OCI-LY7 (cell line): ENCODE measurements at regions not wholly inside any gene's neighbourhood (a gene's known extent, or its start where the extent isn't known, plus 50 kb on each side); places are given as distances from the start of the nearest gene placed in this dataset.
A peak's percentile ranks its signal among the peaks of the same experiment; 100 is the strongest.

Experiments
- BruUV-seq: library from RNA; stranded (reverse); fragments of 400-500 nt; replicated peaks from 2 replicates; lab custom pipeline; 2021; lab: Mats Ljungman, UMichigan
- CTCF ChIA-PET: fragments of 300-600 bp; sonication (Branson Sonifier 250); formaldehyde crosslinking; loops from one replicate; lab custom pipeline; 2022; ENCODE audit warnings: antibody characterized with exemption; ENCODE audit not compliant: unreplicated experiment; lab: Charles Lee
- POLR2A ChIA-PET: fragments of 300-600 bp; sonication (Branson Sonifier 250); formaldehyde crosslinking; loops from one replicate; lab custom pipeline; 2022; ENCODE audit warnings: antibody characterized with exemption; lab: Charles Lee
- DNase-seq: peaks from one replicate; pipeline ENCODE4 v3.0.0-alpha.2; 2015; ENCODE audit warnings: low spot score
- H2AFZ ChIP-seq: fragments of 200-600 bp; sonication (generic), shearing (Covaris generic); 2 replicates; pipeline ENCODE4 v1.6.1; 2014; ENCODE audit warnings: mild to moderate bottlenecking, antibody characterized with exemption, low read length, moderate library complexity
- H3K27ac ChIP-seq: fragments of 200-600 bp; sonication (generic); 2 replicates; pipeline ENCODE4 v1.5.1; 2014; ENCODE audit warnings: mixed run types, low read depth, mild to moderate bottlenecking, moderate library complexity, low read length, inconsistent platforms; ENCODE audit not compliant: poor library complexity, severe bottlenecking
- H3K36me3 ChIP-seq: fragments of 200-600 bp; sonication (generic); 2 replicates; pipeline ENCODE4 v1.6.1; 2014; ENCODE audit warnings: mild to moderate bottlenecking, antibody characterized with exemption, low read length, moderate library complexity, mixed read lengths; ENCODE audit not compliant: insufficient read depth
- H3K4me1 ChIP-seq: fragments of 200-600 bp; sonication (generic); 2 replicates; pipeline ENCODE4 v1.5.1; 2014; ENCODE audit warnings: mild to moderate bottlenecking, low read length; ENCODE audit not compliant: insufficient read depth, poor library complexity, severe bottlenecking
- H3K4me2 ChIP-seq: fragments of 200-600 bp; sonication (generic); 2 replicates; pipeline ENCODE4 v1.6.1; 2014; ENCODE audit warnings: mild to moderate bottlenecking, low read length
- H3K4me3 ChIP-seq: fragments of 200-600 bp; sonication (generic); 2 replicates; pipeline ENCODE4 v1.5.1; 2014; ENCODE audit warnings: mild to moderate bottlenecking, low read depth, low read length; ENCODE audit not compliant: poor library complexity, severe bottlenecking
- H3K79me2 ChIP-seq: fragments of 200-600 bp; sonication (generic); 2 replicates; pipeline ENCODE4 v1.6.1; 2016; ENCODE audit warnings: low read depth, mild to moderate bottlenecking, low read length, moderate library complexity, mixed read lengths; ENCODE audit not compliant: insufficient read depth
- H3K9me2 ChIP-seq: fragments of 200-600 bp; sonication (generic); 2 replicates; pipeline ENCODE4 v1.6.1; 2016; ENCODE audit warnings: mild to moderate bottlenecking, low read length, mixed read lengths; ENCODE audit not compliant: insufficient read depth
- H3K9me3 ChIP-seq: fragments of 200-600 bp; sonication (generic); 2 replicates; pipeline ENCODE4 v1.6.1; 2014; ENCODE audit warnings: mild to moderate bottlenecking, mixed run types, low read length, mixed read lengths
- H4K20me1 ChIP-seq: fragments of 200-600 bp; sonication (generic); 2 replicates; pipeline ENCODE4 v1.6.1; 2014; ENCODE audit warnings: mild to moderate bottlenecking, antibody characterized with exemption, low read length, moderate library complexity, mixed read lengths; ENCODE audit not compliant: insufficient read depth
- CTCF ChIP-seq: fragments of 200-600 bp; sonication (generic); conservative IDR thresholded peaks from 2 replicates; pipeline ENCODE4 v1.5.1; 2014; ENCODE audit warnings: mild to moderate bottlenecking, antibody characterized with exemption, low read length, moderate library complexity, mixed read lengths
- EZH2phosphoT487 ChIP-seq: fragments of 200-600 bp; sonication (generic); IDR thresholded peaks from 2 replicates; pipeline ENCODE4 v1.6.1; 2018; ENCODE audit warnings: low read depth, borderline replicate concordance, mild to moderate bottlenecking, mixed run types, antibody characterized with exemption, low read length, moderate library complexity, mixed read lengths
- intact Hi-C: fragments of 100-400 bp; cut with micrococcal nuclease; formaldehyde crosslinking; loops from one replicate; pipeline ENCODE4 v1.10.0; 2022; ENCODE audit not compliant: unreplicated experiment

GRCh38 chr2:67825476-67825875, 237.3 kb downstream of the C1D start:
- no TSS peak for BruUV-seq
- Histone ChIP-seq H3K36me3 (no peaks in the 10 kb centered on the region), H4K20me1 (no peaks in the 10 kb centered on the region), H2AFZ (peak overlapping the region; percentile 46; the same call in 1 of the 2 replicates), H3K4me2 (peak overlapping the region; percentile 39), H3K27ac (no peak overlapping the region), H3K9me3 (no peaks in the 10 kb centered on the region), H3K9me2 (no peaks in the 10 kb centered on the region), H3K4me3 (no peak overlapping the region), H3K79me2 (no peaks in the 10 kb centered on the region), H3K4me1 (peaks cover 17% of the 10 kb centered on the region)
- peak; percentile 58 for DNase-seq
- ChIA-PET CTCF (no interaction called here), POLR2A (interaction anchor here (0.5 to 1.3 kb wide), 4 partner anchors 161 to 827 kb away, joined by 4 to 5 read pairs (median 4); no protein-coding TSS in a partner anchor)
- no peak for TF ChIP-seq EZH2phosphoT487
- TF ChIP-seq CTCF = no peak
- intact Hi-C loops = no loop called here

- Histone ChIP-seq H3K36me3 (no peaks in the 10 kb centered on the region), H3K9me2 (no peaks in the 10 kb centered on the region), H3K4me3 (no peak overlapping the region), H3K9me3 (no peaks in the 10 kb centered on the region), H3K4me2 (no peak overlapping the region), H3K4me1 (peaks cover 17% of the 10 kb centered on the region), H2AFZ (no peak overlapping the region), H3K79me2 (no peaks in the 10 kb centered on the region), H4K20me1 (no peaks in the 10 kb centered on the region), H3K27ac (no peak overlapping the region)
- CTCF ChIA-PET = no interaction called here
- BruUV-seq = no TSS peak
- TF ChIP-seq EZH2phosphoT487 = no peak
- no peak for TF ChIP-seq CTCF
- intact Hi-C loops = no loop called here
- POLR2A ChIA-PET = interaction anchor here (0.6 kb wide), 1 partner anchor 256 kb away, joined by 3 read pairs; no protein-coding TSS in a partner anchor
- no peak for DNase-seq
Observed at GRCh38 chr2:67828066-67828465, 234.7 kb downstream of the C1D start.

- Histone ChIP-seq H3K4me2 (no peak overlapping the region), H3K79me2 (no peaks in the 10 kb centered on the region), H3K36me3 (no peaks in the 10 kb centered on the region), H4K20me1 (no peaks in the 10 kb centered on the region), H3K4me1 (peaks cover 17% of the 10 kb centered on the region), H2AFZ (no peak overlapping the region), H3K9me2 (no peaks in the 10 kb centered on the region), H3K27ac (no peak overlapping the region), H3K9me3 (no peaks in the 10 kb centered on the region), H3K4me3 (no peak overlapping the region)
- intact Hi-C loops = no loop called here
- TF ChIP-seq CTCF (no peak), EZH2phosphoT487 (no peak)
- DNase-seq = no peak
- BruUV-seq = no TSS peak
- ChIA-PET POLR2A (no interaction called here), CTCF (no interaction called here)
Observed at GRCh38 chr2:67829470-67829869, 233.3 kb downstream of the C1D start.
